GM21786 (cell line): ENCODE measurements at regions not wholly inside any gene's neighbourhood (a gene's known extent, or its start where the extent isn't known, plus 50 kb on each side); places are given as distances from the start of the nearest gene placed in this dataset.
A peak's percentile ranks its signal among the peaks of the same experiment; 100 is the strongest.
"Not testable (repeated sequence)": the region's sequence is repeated elsewhere in the genome, so short reads cannot be mapped to it uniquely, and the experiment has no call there.

Source experiments
- ATAC-seq: cut with Tn5 transposase; IDR thresholded peaks from one replicate; pipeline ENCODE4 v1.9.1; 2021; ENCODE audit not compliant: unreplicated experiment

DNA sequence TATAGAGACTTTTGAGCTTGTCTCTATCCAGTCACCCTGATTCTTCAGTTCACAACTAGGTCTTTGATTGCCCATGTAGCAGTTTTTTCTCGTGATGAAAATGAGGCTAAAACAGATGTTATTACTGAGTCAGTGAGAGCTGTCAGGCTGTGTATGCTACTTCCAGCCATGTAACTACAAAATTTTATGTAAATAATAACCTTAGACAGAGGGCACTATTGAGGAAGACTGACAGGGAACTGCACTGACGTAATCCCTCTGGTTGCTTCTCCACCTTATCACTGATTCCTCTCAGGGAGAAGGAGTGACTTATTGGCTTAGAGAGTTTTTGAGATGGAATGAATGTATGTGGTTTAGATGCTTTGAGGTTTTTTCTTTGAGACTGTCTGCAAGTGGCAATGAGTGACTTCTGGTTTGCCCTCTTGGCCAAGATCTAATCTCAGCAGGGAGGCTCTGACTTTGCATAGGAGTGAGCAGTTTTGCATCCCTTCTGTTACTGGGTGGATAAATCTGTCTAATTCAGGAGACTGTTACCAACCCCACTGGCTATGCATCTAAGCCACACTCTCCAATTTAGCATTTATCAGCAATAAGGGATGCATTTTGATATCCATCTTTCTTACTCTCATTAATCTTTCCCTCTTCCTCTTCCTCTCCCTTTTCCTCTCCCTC is 555.2 kb upstream of the FANCL start:
- no peak for ATAC-seq

DNA sequence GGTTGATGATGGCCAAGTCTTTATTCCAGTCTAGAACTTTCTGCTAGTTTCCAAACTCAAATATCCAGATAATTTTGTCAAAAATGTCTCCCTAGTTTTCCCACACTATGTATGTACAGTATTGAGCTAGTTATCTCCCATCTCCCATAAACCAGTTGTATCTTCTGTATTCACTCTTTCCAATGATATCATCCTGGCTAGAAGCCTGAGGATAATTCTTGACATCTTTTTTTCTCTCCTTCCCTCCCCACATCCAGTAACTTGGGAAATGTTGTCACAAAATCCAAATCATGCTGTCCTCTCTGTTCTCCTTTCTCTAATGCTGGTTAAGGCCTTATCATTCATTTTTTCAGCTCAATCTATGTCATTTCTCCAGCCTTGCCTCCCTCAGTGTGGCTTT is 553.8 kb upstream of the FANCL start:
- ATAC-seq = no peak

DNA sequence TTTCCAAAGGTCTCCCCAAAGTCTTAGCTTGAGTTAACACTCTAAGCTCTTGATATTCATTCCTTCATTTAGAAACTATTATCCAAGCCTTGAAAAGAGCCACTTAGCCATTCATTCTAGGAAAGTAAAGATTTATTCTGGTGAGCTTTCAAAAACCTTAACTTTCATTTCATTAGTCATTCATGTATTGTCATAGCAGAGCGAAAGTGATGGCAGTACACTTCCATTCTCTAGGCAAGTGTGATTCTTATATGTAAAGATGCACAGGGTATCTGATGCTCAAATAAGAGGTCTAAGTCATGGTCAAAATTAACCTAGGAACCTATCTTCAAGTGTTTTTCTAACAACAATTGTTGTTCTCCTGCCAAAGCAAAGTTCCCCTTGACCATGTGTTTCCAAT is 553.0 kb upstream of the FANCL start:
- ATAC-seq = no peak

DNA sequence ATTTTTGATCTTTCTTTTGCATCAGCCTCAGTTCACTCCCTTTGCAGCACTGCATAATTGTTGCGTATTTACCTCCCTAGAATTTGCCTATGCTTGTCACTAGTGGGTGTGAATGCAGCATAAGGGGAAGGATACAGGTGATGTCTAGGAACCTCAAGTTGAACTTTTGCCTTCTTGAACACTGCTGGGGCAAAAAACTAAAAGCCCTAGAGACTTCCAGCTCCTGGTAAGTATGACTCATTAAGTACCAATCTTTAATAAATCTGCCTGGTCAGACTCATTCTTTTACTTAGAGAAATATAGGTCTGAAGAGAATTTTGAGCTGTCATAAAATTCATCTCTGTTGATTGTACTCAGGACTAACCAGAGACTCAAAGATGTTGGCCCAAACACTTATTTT is 547.3 kb upstream of the FANCL start:
- ATAC-seq = peak; percentile 53

DNA sequence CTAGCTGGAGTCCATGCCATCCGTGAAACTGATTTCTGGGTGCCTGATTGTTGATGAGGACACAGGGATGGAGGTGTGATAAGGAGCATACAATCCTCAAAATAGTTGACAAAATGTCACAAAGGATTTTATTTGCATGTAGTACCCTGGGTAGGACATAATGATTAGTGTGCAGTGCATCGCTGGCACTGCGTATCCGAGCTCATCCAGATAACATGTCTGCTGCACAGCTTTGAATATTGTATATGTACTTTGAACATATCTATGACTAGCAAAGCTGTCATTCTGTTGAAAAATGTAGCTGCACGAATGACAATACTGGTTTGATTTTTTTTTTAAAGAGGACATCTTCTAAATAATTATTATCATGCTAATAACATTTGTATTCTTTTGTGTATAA is 529.7 kb upstream of the FANCL start:
- ATAC-seq = no peak

DNA sequence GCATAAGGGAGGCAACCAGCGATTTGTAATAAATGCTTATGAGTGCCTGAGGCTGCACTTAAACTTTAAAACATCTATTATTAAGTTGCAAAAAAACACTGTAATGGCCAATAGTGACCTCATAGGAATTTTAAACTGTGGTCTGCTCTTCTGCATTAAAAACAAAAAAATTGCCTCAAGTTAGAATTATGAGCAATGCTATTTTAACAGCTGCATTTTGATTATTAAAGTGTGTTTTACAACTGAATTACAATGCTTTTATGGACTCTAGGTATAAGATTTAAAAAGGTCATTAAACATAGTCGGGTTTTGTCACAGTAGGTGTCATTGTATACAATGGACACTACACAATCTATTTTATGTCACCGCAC is 528.7 kb upstream of the FANCL start:
- no peak for ATAC-seq

DNA sequence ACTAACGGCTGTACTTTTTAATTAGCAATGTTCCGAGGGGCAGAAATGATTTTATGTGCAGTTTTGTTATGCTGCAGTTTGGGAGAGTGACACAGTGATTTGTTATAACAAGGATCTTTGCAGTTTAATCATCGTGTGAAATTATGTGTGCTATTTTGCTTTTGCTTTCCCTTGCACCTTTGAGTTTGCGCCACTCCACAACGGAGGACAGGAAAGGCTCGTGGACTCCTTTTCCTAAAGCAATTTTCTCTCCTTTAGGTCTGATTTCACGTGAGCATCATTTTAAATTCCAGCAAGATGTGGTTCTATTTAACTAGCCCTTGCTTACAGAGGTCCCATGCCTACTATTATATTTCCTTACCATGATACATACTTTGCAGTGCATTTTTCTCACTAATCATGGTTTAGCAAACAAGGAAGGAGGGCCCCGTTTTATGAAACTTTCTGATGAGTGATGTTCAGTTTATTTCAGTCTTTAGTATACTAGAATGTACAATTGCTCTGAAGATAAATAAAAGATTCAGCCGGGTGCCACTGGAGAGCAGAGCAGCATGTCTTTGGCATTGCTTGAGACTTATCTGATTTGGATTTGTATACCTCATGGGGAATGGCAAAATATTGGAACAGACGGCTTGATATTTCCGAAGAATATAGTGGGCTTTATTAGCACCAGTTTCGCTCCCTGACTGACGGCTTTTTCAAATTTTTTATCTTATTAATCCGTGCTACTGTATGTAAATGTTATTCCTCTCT is 528.2 kb upstream of the FANCL start:
- no peak for ATAC-seq

DNA sequence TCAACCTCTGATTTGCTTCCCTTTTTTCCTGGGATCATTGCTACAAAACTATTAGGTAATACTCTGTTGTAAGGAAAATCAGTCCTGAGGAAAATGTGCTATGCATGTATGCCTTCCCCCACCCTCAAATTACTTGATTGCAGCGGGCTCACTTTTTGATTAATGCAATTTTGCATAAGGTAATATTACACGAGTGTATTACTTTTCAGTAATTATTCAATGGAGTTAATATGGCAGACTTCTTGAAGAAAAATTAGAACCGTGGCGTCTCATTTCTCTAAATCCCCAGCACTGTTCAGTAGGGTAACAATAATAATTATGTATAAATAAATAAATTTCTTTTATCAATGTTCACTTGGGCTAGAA is 527.6 kb upstream of the FANCL start:
- no peak for ATAC-seq

DNA sequence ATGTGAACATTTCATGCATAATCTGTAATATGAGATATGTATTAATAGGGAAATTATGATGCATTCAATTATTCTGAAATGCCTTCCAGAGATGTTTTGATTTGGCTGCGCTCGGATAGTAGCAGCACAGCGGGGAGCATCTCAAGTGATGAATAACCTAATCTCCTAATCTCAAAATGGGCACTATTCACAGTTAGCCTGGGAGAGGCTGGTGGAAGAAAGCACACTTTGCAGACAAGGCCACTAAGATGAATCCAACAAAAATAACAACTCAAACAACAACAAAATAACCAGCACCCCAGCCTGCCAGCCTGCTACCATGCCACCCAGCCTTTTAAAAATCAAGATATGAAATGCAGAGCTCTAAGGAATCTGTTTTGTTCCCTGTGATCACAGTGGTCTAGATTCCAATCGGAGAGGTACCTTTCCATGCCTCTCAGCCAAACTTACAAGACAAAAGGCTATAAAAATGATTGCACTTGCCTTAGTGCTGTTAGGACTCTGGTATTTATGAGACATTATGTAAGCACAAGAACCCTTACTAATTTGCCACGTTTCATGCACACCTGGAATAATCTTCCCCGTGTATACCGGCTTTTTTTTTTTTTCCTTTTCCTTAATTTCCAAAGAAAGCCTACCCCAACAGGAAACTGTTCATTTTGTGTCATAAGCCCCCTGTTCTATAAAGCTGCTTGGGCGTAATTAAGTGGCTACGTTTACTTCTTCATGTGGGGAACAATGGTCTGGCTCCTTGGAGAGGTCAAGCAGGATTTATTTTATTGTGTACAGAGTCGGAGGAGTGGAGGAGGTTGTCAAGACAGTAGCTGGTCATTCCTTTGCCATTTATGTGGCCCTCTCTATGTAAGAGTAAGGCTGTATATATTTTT is 526.9 kb upstream of the FANCL start:
- no peak for ATAC-seq

DNA sequence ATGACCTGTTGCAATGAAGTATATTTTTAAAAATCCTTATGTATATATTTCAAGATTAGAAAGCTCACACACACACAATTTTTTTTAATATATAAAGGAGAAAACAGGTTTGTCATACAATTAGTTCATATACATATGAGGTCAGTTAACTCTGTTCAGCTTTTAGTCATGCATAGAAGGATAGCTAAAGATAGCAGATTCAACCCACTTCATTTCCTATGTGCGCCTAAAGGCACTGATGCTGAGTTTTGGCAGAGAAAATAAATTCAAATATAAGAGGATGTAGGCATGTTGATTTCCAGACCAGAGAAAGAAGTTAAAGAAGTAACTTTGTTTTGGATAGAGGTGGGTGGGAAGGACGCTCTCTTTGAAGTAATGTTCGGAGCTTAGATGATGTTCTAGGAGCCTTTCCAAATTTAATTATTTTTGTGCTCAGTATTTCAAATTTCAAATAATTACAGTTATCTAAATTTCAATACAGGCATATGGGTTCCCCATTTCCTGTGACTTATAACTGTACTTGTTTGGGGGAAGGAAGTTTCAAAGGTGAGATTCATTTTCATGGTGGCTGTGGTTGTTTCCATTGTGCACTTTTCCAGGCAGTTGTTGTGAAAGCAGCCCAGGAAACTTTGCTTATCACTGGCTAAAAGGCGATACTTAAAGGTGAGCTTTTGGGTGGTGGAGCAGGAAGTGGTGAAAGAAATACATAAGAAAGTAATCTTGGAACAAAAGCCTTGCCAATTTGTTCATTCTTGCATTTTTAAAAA is 523.4 kb upstream of the FANCL start:
- no peak for ATAC-seq

DNA sequence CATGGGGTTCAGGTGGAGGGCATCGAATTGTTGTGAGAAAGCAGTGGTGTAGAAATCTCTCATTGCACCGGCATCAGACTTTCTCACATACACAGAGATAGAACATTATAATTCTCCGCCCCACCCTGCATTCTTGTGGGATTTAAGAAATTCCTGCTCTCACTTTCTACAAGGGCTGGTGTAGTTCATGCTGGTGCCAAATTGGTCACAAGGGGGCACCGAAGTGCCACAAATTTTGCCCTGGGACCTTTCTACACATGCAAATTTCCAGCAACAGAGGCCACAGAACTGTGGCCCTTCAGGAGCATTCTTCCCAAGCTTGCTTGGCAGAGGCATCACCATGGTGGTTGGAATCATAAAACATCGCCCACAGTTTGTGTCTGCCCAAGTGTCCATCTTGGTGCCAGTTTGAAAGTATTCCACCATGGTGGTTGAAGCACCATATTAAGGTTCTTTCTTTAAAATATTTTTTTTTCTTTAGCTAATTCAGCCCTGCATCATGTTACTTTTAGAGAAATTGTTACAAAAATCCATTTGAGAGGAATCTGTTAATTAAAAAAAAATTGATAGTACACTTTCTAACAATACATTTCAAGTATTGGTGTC is 521.2 kb upstream of the FANCL start:
- ATAC-seq = peak; percentile 73

DNA sequence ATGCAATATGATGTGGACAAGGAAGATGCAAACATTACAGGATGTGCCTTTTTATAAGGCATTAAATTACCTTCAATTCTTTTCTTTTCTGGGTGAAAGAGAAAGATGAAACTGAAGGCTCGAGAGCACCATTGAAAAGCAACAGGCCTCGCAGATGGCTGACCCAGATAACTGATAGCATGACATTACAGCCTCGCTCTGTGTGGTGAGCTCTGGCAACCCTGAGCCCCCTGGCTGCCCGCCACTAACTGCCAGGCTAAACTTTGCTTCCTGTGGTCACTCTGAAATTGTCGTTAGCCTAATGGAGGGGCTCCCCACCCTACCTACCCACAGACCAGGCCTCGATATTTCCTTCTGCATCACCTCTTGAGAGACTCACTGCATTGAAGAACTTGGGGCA is 516.8 kb upstream of the FANCL start:
- no peak for ATAC-seq

DNA sequence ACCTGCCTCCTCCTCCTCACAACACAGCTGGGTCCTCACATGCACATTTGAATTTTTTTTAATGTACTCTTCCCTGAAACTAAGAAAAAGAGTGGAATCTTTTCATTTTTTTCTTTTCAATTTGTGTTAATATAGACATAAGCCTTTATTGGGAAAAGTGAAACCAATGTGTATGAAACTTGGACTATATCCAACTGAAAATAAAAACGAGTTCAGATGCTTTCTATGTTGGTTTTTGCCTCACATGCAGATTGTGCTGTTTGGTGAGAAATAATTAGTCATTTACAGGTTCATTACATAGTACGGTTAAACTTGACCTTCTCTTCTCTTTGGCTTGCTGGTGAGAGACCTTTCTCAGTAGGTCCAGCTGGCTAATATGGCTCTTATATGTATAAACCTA is 515.2 kb upstream of the FANCL start:
- no peak for ATAC-seq

DNA sequence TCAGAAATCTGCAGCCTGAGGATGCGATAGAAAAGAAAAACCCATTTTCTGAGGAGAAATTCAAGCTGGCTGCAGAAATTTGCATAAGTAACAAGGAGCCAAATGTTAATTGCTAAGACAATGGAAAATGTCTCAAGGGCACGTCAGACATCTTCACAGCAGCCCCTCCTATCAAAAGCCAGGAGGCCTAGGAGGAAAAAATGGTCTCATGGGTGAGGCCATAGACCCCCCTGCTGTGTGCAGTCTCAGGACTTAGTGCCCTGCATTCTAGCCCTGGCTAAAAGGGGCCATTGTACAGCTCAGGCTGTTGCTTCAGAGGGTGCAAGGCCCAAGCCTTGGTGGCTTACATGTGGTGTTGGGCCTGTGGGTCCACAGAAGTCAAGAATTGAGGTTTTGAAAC is 511.4 kb upstream of the FANCL start:
- ATAC-seq = not testable (repeated sequence)

DNA sequence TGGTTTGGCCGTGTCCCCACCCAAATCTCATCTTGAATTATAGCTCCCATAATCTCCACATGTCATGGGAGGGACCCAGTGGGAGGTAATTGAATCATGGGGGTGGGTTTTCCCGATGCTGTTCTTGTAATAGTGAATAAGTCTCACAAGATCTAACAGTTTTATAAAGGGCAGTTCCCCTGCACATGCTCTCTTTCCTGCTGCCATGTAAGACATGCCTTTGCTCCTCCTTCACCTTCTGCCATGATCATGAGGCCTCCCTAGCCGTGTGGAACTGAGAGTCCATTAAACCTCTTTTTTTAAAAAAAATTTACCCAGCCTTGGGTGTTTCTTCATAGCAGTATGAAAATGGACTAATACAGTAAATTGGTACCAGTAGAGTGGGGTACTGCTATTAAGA is 510.6 kb upstream of the FANCL start:
- not testable (repeated sequence) for ATAC-seq

DNA sequence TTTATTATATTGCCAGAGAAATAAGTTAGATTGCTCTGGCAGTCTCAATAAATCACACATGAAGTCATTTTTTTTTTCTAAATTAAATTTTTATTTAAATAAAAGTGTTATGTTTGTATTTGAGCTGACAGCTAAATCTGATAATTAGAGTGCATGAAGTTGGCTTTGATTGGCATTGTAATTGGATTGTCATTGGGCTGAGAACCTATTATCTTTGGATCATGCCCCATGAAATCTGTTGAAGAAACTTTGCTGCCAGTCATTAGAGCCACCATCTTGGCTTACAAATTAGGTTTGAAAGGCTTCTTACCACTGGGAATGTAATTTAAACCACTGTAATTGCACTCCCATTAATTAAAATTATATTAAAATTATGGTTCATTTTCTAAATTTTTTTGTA is 507.9 kb upstream of the FANCL start:
- no peak for ATAC-seq

DNA sequence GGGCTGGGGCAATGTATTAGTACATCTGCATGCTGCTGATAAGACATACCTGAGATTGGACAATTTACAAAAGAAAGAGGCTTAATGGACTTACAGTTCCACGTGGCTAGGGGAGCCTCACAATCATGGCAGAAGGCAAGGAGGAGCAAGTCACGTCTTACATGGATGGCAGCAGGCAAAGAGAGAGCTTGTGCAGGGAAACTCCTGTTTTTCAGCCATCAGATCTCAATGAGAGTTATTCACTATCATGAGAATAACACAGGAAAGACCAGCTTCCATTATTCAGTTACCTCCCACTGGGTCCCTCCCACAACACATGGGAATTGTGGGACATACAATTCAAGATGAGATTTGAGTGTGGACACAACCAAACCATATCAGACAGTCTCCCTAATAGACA is 504.2 kb upstream of the FANCL start:
- ATAC-seq = not testable (repeated sequence)

DNA sequence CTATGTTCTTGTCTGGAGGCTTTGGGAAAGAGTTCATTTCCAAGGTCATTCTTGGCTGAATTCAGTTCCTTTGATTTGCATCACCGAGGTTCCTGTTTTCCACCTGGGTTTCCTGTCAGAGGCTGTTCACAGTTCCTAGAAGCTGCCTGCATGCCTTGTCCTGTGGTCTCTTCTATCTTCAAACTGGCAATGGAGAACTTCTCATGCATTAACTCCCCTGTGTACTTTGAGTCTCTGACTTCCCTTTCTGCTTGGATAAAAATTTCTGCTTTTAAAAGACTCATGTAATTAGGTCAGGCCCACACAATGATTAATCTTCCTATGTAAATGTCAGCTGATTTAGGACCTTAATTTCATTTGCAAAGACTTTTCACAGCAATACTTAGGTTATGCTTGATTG is 499.3 kb upstream of the FANCL start:
- no peak for ATAC-seq

DNA sequence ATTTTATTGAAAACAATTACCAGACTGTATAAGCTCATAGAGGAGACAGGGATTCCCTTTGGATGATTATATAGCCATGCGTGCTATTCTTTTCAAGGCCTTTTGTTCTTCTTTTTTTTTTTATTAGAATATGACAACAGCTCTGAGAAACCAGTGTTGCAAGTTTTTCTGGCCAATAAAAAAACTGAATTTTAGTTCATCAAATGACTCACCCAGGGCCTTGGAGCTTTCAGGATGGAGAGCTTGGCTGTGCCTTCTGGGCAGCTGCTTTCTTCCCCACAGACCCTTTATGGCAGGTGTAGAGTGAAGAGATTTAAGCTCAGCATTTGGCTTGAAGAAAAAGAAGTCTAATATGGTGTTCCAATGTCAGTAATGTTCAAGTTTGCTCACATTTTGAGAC is 497.9 kb upstream of the FANCL start:
- ATAC-seq = no peak

DNA sequence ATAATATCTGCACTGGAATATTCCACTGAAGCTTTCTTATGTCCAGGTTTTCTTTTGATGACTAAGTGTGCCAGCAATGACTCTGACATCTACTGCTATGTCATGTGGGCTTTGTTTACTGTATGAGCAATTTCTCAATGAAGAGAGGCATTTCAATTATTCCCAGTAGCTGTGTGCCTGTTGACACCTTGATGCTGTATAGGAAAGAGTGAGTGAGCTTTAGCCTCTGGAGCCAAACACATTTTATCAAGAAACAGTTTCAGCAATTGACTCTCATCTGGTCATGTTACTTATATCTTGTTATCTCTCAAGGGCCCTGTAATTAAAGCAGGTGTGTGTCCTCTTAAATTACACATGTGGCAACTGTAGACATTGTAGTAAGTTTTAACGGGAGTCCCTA is 493.2 kb upstream of the FANCL start:
- ATAC-seq = no peak

DNA sequence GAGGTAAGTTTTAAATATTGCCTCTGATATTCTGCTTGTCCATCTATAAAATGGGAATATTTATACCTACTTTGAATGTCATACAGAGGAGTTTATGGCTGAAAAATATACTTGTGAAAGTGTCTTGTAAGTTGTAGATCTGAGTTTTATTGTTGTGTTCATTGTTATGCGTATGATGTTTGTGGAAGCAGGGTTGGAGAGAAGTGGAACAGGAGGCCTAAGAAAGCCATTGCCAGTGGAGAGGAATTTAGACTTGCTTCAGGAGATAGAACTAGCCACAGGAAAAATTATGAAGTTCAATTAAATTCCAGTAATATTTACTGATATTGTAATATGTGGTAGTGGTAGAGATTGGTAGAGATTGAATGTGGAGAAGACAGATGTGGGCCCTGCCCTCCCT is 491.9 kb upstream of the FANCL start:
- no peak for ATAC-seq
